A172 (cell line): ENCODE measurements at regions not wholly inside any gene's neighbourhood (a gene's known extent, or its start where the extent isn't known, plus 50 kb on each side); places are given as distances from the start of the nearest gene placed in this dataset.

Source experiments
- DNase-seq: peaks from one replicate; pipeline ENCODE4 v3.0.0-alpha.2; 2015; ENCODE audit warnings: low spot score

GRCh38 chr15:36256404-36256807, 323.0 kb upstream of the CDIN1 start:
- no peak for DNase-seq

DNA sequence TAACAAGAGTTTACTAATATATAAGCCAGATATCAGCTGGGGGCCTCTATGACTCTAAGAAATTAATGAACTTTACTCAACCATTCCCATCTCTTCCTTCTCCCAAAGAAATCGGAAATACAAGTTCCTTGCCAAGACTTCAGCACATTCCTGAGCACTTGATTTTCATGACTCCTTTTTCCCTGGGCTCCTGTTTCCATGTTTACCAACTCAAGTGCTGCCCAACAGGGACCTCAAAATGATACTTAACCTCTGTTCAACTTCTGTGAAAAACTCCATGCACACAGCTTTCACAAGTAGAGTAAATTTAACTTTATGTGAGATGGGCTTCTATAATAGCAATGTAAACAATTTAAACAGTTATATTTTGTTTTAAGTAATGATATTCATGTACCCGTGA, 315.8 kb upstream of the CDIN1 start:
- DNase-seq: no peak

- DNase-seq: no peak
Observed at GRCh38 chr15:36265422-36265821, 314.0 kb upstream of the CDIN1 start.

DNA sequence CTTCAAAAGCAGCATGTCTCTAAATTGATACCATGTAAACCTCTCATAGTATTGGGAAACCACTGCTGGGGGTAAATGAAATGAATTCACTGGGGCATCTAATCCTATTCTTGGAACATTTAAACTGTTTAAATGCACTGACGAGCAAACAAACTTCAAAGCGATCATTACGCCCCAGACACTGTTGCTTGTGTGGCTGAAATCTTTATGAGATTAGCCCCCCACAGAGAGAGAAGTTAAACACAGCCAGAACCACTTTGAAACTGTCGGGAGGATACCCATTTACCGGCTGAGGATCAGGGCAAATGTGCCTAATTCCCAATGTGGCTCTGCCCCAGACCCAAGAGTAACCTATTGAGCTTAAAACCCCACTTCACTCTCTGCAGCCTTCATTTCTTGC, 308.4 kb upstream of the CDIN1 start:
- no peak for DNase-seq

GRCh38 chr15:36275656-36276055, 303.8 kb upstream of the CDIN1 start:
- no peak for DNase-seq

DNA sequence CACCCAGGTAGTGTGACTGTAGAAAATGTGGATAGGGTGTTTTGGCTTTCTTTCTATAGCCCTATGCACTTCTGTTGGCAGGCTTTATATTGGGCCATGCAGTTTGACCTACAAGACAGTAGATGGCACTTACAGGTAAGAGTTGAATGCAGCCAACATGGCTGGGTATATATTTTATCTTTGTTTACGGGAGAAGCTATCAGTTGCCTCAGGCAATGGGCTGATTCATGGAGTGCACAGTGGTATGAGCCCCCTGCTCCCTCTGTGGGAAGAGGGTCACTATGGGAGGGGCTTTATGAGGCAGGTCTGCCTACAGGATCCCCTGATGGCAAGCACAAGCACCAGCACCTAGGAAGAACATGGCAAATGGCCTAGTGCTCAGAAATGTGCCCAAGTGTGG, 301.2 kb upstream of the CDIN1 start:
- DNase-seq: peak; percentile 47

DNA sequence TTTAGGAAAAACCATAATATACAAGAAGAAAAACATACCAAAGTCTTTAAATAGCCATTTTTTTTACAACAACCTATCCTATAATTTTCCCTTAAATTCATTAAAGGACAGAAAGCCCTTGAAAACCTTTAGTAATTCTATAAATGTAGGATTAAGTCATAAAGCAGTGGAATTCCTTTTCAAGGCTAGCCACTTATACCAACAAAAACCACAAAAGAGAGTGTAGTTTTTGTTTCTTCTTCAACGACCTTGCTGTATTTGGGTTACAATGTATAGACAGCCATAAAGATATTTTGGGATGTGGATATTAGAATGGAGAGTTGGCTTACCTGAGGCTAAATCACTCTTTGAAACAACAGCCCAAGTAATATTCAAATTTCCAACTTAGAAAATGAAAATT, 296.6 kb upstream of the CDIN1 start:
- DNase-seq: no peak

- no peak for DNase-seq
Observed at GRCh38 chr15:36284911-36285310, 294.5 kb upstream of the CDIN1 start.

DNA sequence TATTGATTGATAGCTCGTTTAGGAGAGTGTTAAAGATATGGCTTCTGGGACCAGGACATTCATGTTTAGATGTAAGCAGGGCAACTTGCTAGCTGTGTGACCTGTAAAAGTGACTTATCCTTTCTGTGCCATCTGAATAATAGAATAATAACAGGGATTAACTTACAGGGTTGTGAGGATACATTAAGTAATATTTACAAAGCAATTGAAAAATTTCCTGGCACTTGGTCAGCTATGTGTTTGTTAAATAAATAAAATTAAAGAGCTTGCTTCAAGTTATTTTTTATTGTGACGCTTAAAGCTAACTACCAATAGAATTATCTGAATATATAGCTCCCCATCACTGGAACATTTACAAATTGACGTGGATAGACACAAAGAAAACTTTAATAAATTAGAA, 287.9 kb upstream of the CDIN1 start:
- DNase-seq: no peak

- no peak for DNase-seq
Observed at GRCh38 chr15:36294359-36294758, 285.1 kb upstream of the CDIN1 start.

- DNase-seq: no peak
Observed at GRCh38 chr15:36301947-36302346, 277.5 kb upstream of the CDIN1 start.

DNA sequence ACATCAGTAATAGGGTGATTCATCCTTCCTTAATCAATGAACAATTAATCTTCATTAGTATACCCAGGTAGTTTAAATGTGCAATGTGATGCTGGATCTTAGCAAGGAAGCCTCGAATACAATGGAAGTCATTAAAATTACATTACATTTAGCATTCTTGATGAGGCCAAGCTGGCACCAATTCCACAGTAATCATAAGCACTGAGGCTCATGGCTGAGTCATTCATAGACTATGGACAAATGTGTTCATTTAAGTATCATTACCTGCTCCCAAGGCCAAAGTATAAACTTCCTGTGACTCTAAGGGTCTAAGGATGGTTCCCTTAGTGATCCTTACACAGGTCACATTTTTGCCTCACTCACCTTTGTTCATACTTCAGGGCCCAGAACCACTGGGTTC, 266.4 kb upstream of the CDIN1 start:
- no peak for DNase-seq

DNA sequence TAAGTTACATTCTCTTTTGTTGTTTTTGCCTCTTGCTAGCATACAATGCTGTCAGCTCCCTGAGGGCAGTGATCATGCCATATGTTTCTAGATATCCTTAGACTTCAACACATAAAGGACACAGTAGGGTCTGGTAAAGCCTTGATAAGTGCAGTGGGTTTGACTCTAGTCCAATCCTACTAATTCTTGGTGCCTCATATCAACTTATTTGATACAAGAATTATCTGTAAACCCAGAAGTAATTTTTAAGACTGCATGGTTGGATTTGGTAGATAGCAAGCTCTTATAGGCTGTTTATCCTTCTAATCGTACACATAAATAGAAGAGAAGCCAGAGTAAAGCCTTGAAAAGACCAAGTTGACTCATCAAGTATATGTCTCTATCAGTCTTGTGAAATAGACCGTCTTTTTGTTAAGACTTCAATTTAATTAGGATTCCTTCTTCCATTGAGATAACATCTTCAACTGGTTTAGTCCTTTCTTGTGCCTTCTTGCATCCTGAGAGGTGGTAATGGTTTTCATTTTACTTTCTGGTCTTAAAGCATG, 265.6 kb upstream of the CDIN1 start:
- DNase-seq: no peak

DNA sequence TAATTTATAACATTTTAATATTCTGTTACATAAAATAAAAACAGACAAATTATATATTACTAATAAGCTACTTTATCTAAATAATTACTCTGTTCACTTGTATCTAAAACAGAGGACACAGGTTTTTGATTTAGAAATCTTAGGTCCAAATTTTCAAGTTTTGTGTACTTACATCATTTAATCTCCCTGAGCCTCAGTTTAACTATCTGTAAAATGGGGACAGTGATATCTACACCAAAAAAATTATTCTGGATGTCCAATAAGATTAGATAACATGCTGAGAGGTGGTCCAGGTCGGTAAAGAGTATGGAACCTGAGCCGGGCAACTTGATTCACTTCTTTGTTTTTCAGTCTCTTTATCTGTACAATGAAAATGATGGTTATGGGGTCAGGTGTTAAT, 263.8 kb upstream of the CDIN1 start:
- no peak for DNase-seq

GRCh38 chr15:36323615-36324014, 255.8 kb upstream of the CDIN1 start:
- DNase-seq: peak; percentile 33

DNA sequence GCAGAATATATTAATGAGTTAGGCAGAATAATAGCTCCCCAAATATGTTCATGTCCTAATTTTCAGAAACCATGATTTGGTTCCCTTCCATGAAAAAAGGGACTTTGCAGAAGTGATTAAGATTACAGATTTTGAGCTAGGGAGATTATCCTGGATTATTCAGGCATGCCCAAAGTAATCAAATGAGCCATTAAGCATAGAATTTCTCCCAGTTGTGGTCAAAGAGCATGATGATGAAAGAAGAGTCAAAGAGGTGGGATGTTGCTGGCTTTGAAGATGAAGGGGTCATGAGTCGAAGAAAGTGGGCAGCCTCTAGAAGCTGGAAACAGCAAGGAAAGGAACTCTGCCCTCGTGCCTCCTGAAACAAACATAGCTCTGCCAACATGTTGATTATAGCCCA, 254.2 kb upstream of the CDIN1 start:
- no peak for DNase-seq

DNA sequence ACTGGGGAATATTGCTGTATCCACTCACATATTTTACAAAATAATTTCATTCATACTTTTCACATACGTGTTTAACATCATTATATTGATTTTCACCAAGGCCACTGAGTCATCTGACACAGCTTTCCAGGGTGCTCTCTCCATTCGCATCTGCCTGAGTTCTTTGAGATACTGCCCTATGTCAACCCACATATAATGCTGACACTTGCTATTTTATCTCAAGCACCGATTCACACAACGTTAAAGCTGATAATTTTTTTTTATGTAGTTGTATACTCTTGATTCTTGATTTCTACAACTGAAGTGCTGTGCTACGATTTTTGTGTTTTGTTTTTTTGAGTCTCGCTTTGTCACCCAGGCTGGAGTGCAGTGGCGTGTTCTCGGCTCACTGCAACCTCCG, 249.8 kb upstream of the CDIN1 start:
- DNase-seq: no peak

- DNase-seq: peak; percentile 66
Observed at GRCh38 chr15:36330598-36330997, 248.8 kb upstream of the CDIN1 start.

GRCh38 chr15:36331531-36332275, 247.7 kb upstream of the CDIN1 start:
- DNase-seq: peak; percentile 29

- peak; percentile 77 for DNase-seq
Observed at GRCh38 chr15:36332301-36332700, 247.1 kb upstream of the CDIN1 start.

DNA sequence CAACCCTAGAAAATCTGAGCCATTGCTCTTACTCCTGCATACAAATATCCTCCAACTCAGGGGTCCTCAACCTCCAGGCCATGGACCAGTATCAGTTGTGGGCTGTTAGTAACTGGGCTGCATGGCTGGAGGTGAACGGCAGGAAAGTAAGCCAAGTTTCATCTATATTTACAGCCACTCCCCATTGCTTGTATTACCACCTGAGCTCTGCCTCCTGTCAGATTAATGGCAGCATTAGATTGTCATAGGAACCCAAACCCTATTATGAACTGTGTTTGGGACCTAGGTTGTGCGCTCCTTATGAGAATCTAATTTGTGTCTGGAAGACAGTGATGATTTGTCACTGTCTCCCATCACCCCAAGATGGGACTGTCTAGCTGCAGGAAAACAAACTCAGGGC, 246.5 kb upstream of the CDIN1 start:
- no peak for DNase-seq

GRCh38 chr15:36334059-36334458, 245.4 kb upstream of the CDIN1 start:
- DNase-seq: peak; percentile 88

DNA sequence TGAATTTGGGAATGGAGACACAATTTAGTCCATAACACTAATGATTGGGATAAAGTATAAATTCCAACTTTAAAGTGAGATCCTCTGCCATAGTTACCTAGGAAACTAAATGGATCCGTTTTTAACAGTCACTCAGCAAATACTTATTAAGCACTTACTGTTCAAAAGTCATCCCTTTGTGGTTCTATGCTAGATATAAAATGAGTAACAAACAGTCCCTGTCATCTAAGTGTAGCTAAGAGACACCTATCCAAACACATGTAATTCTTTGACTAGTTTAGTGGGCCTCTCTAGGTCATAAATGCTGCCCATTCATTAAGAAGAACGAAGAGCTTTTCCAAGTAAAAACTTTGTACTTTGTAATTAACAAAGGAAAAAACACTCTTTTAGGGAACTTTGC, 244.2 kb upstream of the CDIN1 start:
- DNase-seq: no peak

- DNase-seq: no peak
Observed at GRCh38 chr15:36335659-36336058, 243.8 kb upstream of the CDIN1 start.
